HG03558 (cell line): ENCODE measurements at regions not wholly inside any gene's neighbourhood (a gene's known extent, or its start where the extent isn't known, plus 50 kb on each side); places are given as distances from the start of the nearest gene placed in this dataset.

Source experiments
- ATAC-seq: cut with Tn5 transposase; IDR thresholded peaks from one replicate; pipeline ENCODE4 v1.9.1; 2021; ENCODE audit warnings: moderate number of reproducible peaks; ENCODE audit not compliant: unreplicated experiment; ENCODE audit errors: extremely low read depth

DNA sequence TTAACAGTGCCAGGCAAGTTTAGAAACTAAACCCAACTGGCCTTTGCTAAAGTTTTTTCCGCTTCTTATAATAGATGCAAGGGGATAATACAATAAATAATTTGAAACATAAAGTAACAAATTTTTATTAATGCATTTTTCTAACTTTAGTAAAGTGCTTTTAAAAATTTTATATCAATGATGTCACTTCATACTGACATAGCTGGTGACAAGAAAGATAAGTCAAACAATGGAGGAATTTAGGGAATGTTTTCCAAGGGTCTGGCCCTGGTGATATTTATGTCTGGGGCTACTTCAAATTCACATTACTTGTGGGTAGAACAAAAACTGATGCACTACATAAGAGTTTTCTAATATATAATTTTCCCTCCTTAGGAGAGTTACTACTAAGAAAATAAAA is 61.2 kb upstream of the CBLN2 start:
- no peak for ATAC-seq

DNA sequence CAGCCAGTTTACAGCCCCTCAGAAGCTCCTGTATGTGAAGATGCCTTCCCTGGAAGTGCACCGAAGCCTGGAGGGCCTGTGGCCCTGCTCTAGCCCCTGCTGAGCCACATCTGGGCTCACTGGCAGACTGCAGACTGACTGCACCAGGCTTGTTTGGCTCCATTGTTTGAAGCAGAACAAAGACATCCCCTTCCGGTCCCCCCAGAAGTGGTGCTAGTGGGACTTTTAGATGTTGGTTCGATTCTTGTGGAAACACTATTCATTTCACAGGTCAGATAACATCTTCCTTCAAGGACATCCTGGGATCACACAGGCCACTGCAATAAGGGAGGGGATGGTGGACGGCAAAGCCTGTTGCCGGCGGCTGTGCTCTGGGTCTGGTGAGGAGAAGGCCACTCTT is 57.8 kb upstream of the CBLN2 start:
- ATAC-seq = no peak

DNA sequence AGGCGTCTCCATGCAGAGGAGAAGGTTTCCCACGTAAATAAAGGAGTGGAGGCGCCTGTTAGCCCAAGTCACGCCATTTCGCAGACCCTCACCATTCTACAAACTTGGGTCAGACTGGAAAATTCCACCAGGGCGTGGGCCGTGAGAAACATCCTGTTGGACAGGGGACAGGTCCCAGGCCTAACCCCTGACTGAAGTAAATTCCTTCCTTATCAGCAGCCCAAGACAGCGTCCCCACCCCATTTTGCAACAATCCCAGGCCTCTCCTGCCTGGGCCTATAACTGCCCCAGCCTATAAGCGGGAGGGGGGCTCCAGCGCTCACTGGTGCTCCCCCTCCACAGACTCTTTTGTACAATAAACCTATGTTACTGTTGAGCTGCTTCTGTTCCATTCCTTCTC is 57.3 kb upstream of the CBLN2 start:
- ATAC-seq = no peak
